ENCODE measurements at regions not wholly inside any gene's neighbourhood (a gene's known extent, or its start where the extent isn't known, plus 50 kb on each side); places are given as distances from the start of the nearest gene placed in this dataset.
"Not testable (repeated sequence)": the region's sequence is repeated elsewhere in the genome, so short reads cannot be mapped to it uniquely, and the experiment has no call there.

- no peak for DNase-seq
These were observed 53.4 kb downstream of the MC4R start for GRCh38 chr18:60319129-60319528.

- DNase-seq, result no peak
These were observed 60.8 kb downstream of the MC4R start for GRCh38 chr18:60311676-60312360.

GRCh38 chr18:60295674-60296073 lies 76.9 kb downstream of the MC4R start:
- DNase-seq, result no peak

- DNase-seq, result no peak
These were observed 80.4 kb downstream of the MC4R start for GRCh38 chr18:60292186-60292585.

- no peak for DNase-seq
These were observed 93.2 kb downstream of the MC4R start for GRCh38 chr18:60279391-60279790.

- no peak for DNase-seq
These were observed 94.6 kb downstream of the MC4R start for GRCh38 chr18:60277855-60278480.

- DNase-seq, result no peak
These were observed 105.0 kb downstream of the MC4R start for GRCh38 chr18:60267391-60268058.

- DNase-seq, result no peak
These were observed 106.0 kb downstream of the MC4R start for GRCh38 chr18:60266558-60266957.

GRCh38 chr18:60259052-60259681 lies 113.4 kb downstream of the MC4R start:
- no peak for DNase-seq

- DNase-seq, result no peak
These were observed 123.2 kb downstream of the MC4R start for GRCh38 chr18:60249388-60249787.

- no peak for DNase-seq
These were observed 123.9 kb downstream of the MC4R start for GRCh38 chr18:60248336-60249330.

- no peak for DNase-seq
These were observed 125.5 kb downstream of the MC4R start for GRCh38 chr18:60247103-60247502.

- no peak for DNase-seq
These were observed 126.0 kb downstream of the MC4R start for GRCh38 chr18:60246606-60247005.

GRCh38 chr18:60245096-60245495 lies 127.5 kb downstream of the MC4R start:
- DNase-seq, result no peak

GRCh38 chr18:60239024-60239710 lies 133.4 kb downstream of the MC4R start:
- not testable (repeated sequence) for DNase-seq

GRCh38 chr18:60235164-60235563 lies 137.4 kb downstream of the MC4R start:
- no peak for DNase-seq

GRCh38 chr18:60232541-60232940 lies 140.0 kb downstream of the MC4R start:
- no peak for DNase-seq

- no peak for DNase-seq
These were observed 143.7 kb downstream of the MC4R start for GRCh38 chr18:60228609-60229595.

- DNase-seq, result no peak
These were observed 157.1 kb downstream of the MC4R start for GRCh38 chr18:60215432-60215831.

- DNase-seq, result no peak
These were observed 163.5 kb downstream of the MC4R start for GRCh38 chr18:60209042-60209441.

GRCh38 chr18:60202708-60203107 lies 169.9 kb downstream of the MC4R start:
- DNase-seq, result no peak

All from stimulated activated CD4-positive, alpha-beta T cell treated with anti-CD3 and anti-CD28 coated beads, Interleukin-1b, Interleukin-23, amount 100 ng/mL, for 48 hours (primary cell).